Caco-2 (cell line): ENCODE measurements at regions not wholly inside any gene's neighbourhood (a gene's known extent, or its start where the extent isn't known, plus 50 kb on each side); places are given as distances from the start of the nearest gene placed in this dataset.

Experiments
- BruUV-seq: library from RNA; stranded (reverse); fragments of 400-500 nt; replicated peaks from 2 replicates; lab custom pipeline; 2021; lab: Mats Ljungman, UMichigan
- CTCF ChIA-PET: fragments of 300-600 bp; sonication (Branson Sonifier 250); formaldehyde crosslinking; loops from one replicate; lab custom pipeline; 2022; ENCODE audit warnings: antibody characterized with exemption; lab: Charles Lee
- POLR2A ChIA-PET: fragments of 300-600 bp; sonication (Branson Sonifier 250); formaldehyde crosslinking; loops from one replicate; lab custom pipeline; 2022; ENCODE audit warnings: antibody characterized with exemption; lab: Charles Lee
- DNase-seq, 2 experiments: peaks; one replicate each; pipeline versions ENCODE4 v3.0.0 to v3.0.0-alpha.2; 2020 to 2022
- H3K27me3 ChIP-seq: replicated peaks from 2 replicates; pipeline ENCODE4 v1.6.0; 2011; ENCODE audit warnings: low read length; ENCODE audit not compliant: control insufficient read depth, insufficient read depth
- H3K36me3 ChIP-seq: 2 replicates; pipeline ENCODE4 v1.5.1; 2011; ENCODE audit warnings: low read length; ENCODE audit not compliant: control insufficient read depth, insufficient read depth
- H3K4me1 ChIP-seq: fragments of 250-450 bp; sonication (Bioruptor Pico); 2 replicates; pipeline ENCODE4 v1.5.1; 2020; ENCODE audit warnings: mild to moderate bottlenecking
- H3K4me3 ChIP-seq: 2 replicates; pipeline ENCODE4 v1.5.1; 2011; ENCODE audit warnings: low read depth, mild to moderate bottlenecking, control low read depth, low read length
- H3K9me3 ChIP-seq: fragments of 250-450 bp; sonication (Bioruptor Pico); 2 replicates; pipeline ENCODE4 v1.5.1; 2020; ENCODE audit warnings: mild to moderate bottlenecking, moderate library complexity
- H3K27ac Mint-ChIP-seq: one replicate; pipeline ENCODE4 v1.8.0; 2022; ENCODE audit warnings: mixed read lengths; ENCODE audit not compliant: unreplicated experiment
- H3K27me3 Mint-ChIP-seq: one replicate; pipeline ENCODE4 v1.8.0; 2022; ENCODE audit warnings: mixed read lengths; ENCODE audit not compliant: insufficient read depth, unreplicated experiment
- H3K36me3 Mint-ChIP-seq: one replicate; pipeline ENCODE4 v1.8.0; 2022; ENCODE audit warnings: mild to moderate bottlenecking, mixed read lengths; ENCODE audit not compliant: insufficient read depth, unreplicated experiment
- H3K4me1 Mint-ChIP-seq: one replicate; pipeline ENCODE4 v1.8.0; 2022; ENCODE audit warnings: low read depth, mixed read lengths; ENCODE audit not compliant: unreplicated experiment
- H3K4me3 Mint-ChIP-seq: one replicate; pipeline ENCODE4 v1.8.0; 2022; ENCODE audit warnings: mild to moderate bottlenecking, moderate library complexity, mixed read lengths; ENCODE audit not compliant: unreplicated experiment
- H3K9me3 Mint-ChIP-seq: one replicate; pipeline ENCODE4 v1.8.0; 2022; ENCODE audit warnings: mixed read lengths; ENCODE audit not compliant: unreplicated experiment
- intact Hi-C: fragments of 100-400 bp; cut with micrococcal nuclease; formaldehyde crosslinking; loops from one replicate; pipeline ENCODE4 v1.10.0; 2022; ENCODE audit not compliant: unreplicated experiment
- TF ChIP-seq, protein P1 (sequence below), 2 experiments: fragments of 200-600 bp in 1 of 2; IDR thresholded peaks; 1 replicate in 1 of 2; 2 replicates in 1 of 2; pipeline versions ENCODE4 v1.5.1 to v1.8.0; 2011 to 2022; ENCODE audit warnings: antibody characterized with exemption in 1 of 2, control low read depth in 1 of 2, inconsistent platforms in 1 of 2, low read depth in 1 of 2, low read length in 1 of 2, mild to moderate bottlenecking in 1 of 2, moderate library complexity in 1 of 2; ENCODE audit not compliant: insufficient read depth in 1 of 2, severe bottlenecking in 1 of 2, unreplicated experiment in 1 of 2

DNA sequence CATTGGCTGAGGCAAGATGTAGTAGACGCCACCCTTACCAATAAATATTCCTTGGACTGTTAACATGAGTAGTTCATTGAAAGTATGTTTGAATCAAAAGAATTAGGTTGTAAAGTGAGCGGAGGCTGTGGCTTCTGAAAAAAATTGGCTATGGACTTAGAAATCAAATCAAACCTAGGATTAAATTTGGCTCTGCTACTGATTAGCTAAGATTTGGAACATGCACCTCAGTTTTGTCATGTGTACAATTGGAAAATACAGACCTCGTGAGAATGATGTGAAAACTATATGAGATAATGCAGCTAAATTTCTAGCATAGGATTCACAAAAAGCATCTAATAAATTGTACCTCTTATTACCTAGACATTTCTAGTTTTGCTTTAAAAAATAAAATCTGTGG is 85.3 kb upstream of the USP25 start:
- intact Hi-C loops, result no loop called here
- no peaks in the 10 kb centered on the region for H3K36me3 Mint-ChIP-seq
- BruUV-seq, result no TSS peak
- Histone ChIP-seq H3K27me3 (no peaks in the 10 kb centered on the region), H3K36me3 (no peaks in the 10 kb centered on the region), H3K4me1 (peaks cover 45% of the 10 kb centered on the region), H3K4me3 (no peak overlapping the region), H3K9me3 (no peaks in the 10 kb centered on the region)
- DNase-seq, result no peak
- no peak overlapping the region for H3K27ac Mint-ChIP-seq
- TF ChIP-seq, protein P1, sequence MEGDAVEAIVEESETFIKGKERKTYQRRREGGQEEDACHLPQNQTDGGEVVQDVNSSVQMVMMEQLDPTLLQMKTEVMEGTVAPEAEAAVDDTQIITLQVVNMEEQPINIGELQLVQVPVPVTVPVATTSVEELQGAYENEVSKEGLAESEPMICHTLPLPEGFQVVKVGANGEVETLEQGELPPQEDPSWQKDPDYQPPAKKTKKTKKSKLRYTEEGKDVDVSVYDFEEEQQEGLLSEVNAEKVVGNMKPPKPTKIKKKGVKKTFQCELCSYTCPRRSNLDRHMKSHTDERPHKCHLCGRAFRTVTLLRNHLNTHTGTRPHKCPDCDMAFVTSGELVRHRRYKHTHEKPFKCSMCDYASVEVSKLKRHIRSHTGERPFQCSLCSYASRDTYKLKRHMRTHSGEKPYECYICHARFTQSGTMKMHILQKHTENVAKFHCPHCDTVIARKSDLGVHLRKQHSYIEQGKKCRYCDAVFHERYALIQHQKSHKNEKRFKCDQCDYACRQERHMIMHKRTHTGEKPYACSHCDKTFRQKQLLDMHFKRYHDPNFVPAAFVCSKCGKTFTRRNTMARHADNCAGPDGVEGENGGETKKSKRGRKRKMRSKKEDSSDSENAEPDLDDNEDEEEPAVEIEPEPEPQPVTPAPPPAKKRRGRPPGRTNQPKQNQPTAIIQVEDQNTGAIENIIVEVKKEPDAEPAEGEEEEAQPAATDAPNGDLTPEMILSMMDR (IDR thresholded peaks at IDR 0.05; ENCODE audit: insufficient read depth in 1 of 2, low read depth in 1 of 2, low read length in 1 of 2, severe bottlenecking in 1 of 2, unreplicated experiment in 1 of 2), result no peak
- ChIA-PET CTCF (no interaction called here), POLR2A (interaction anchor here (0.6 kb wide), 1 partner anchor 97 kb away, joined by 4 read pairs; no protein-coding TSS in a partner anchor)
- no peak overlapping the region for H3K4me3 Mint-ChIP-seq
- H3K4me1 Mint-ChIP-seq, result peaks cover 27% of the 10 kb centered on the region
- H3K27me3 Mint-ChIP-seq, result no peaks in the 10 kb centered on the region
- peaks cover 13% of the 10 kb centered on the region for H3K9me3 Mint-ChIP-seq

DNA sequence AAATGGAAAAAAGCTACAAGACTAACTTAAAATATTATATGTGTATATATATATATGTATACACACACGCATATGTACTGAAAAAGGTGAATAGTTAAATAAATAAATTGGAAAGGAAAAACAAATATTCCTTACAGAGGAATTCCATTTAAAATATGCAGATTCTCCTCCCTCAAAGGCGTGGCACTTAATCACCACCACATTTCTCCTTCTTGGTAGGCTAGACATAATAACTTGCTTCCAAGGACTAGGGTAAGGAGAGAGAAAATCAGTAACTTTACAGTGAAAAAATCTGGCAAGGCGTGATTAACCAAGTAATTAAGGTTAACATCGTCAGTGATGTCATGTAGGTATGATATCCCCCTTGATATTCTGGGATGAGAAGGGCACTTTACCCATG is 84.0 kb upstream of the USP25 start:
- no peaks in the 10 kb centered on the region for H3K27me3 ChIP-seq
- no peak overlapping the region for H3K27ac Mint-ChIP-seq
- POLR2A ChIA-PET, result no interaction called here

DNA sequence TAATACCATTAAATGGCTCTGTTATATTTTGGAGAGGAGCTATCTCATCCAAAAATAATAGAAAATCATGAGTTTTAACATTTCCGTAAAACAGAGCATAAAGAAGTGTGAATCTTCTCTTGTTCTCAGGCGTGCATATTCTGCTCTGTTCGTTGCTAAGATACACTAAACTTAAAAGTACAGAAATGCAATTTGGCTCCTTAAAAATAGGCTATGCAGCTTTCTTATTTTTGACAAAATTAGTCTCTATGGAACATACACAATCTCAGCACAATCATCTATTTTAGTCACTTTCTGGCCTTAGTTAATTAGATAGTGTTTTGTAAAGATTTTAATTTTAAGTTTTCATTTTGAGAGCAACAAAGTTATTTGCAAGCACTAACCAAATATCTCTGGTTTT is 79.0 kb upstream of the USP25 start:
- Histone ChIP-seq H3K4me1 (peaks cover 5% of the 10 kb centered on the region), H3K27me3 (no peaks in the 10 kb centered on the region), H3K4me3 (no peak overlapping the region), H3K9me3 (no peaks in the 10 kb centered on the region; the same call in 1 of the 2 replicates), H3K36me3 (no peaks in the 10 kb centered on the region)
- ChIA-PET POLR2A (no interaction called here), CTCF (no interaction called here)
- DNase-seq, result no peak
- Mint-ChIP-seq H3K9me3 (no peaks in the 10 kb centered on the region), H3K27ac (no peak overlapping the region), H3K4me3 (no peak overlapping the region), H3K36me3 (no peaks in the 10 kb centered on the region), H3K4me1 (no peaks in the 10 kb centered on the region), H3K27me3 (no peaks in the 10 kb centered on the region)
- no TSS peak for BruUV-seq
- TF ChIP-seq, protein P1 (IDR thresholded peaks at IDR 0.05; ENCODE audit: insufficient read depth in 1 of 2, low read depth in 1 of 2, low read length in 1 of 2, severe bottlenecking in 1 of 2, unreplicated experiment in 1 of 2), result no peak
- intact Hi-C loops, result no loop called here

More for the DNA sequence above, 84.0 kb upstream of the USP25 start:
- Histone ChIP-seq H3K36me3 (no peaks in the 10 kb centered on the region), H3K9me3 (no peaks in the 10 kb centered on the region), H3K4me1 (peaks cover 32% of the 10 kb centered on the region), H3K4me3 (no peak overlapping the region)
- Mint-ChIP-seq H3K9me3 (peaks cover 7% of the 10 kb centered on the region), H3K4me3 (no peak overlapping the region), H3K4me1 (peaks cover 17% of the 10 kb centered on the region), H3K36me3 (no peaks in the 10 kb centered on the region), H3K27me3 (no peaks in the 10 kb centered on the region)
- TF ChIP-seq, protein P1 (IDR thresholded peaks at IDR 0.05; ENCODE audit: insufficient read depth in 1 of 2, low read depth in 1 of 2, low read length in 1 of 2, severe bottlenecking in 1 of 2, unreplicated experiment in 1 of 2), result no peak
- no peak for DNase-seq
- CTCF ChIA-PET, result no interaction called here
- intact Hi-C loops, result no loop called here
- no TSS peak for BruUV-seq
